T47D (cell line): ENCODE measurements at regions not wholly inside any gene's neighbourhood (a gene's known extent, or its start where the extent isn't known, plus 50 kb on each side); places are given as distances from the start of the nearest gene placed in this dataset.
"Not testable (repeated sequence)": the region's sequence is repeated elsewhere in the genome, so short reads cannot be mapped to it uniquely, and the experiment has no call there.

ENCODE experiments used
- DNase-seq, 2 experiments: peaks; one replicate each; pipeline versions ENCODE4 v3.0.0 to v3.0.0-alpha.2; 2011 to 2012; ENCODE audit warnings: low read depth in 1 of 2, low spot score in 1 of 2
- JUND ChIP-seq: IDR thresholded peaks from 2 replicates; pipeline ENCODE4 v1.6.1; 2012; ENCODE audit warnings: low read depth
- in situ Hi-C: cut with HindIII; loops from 2 replicates; pipeline ENCODE4 v1.10.0; 2016; ENCODE audit warnings: low sequenced_read_pairs, low pct_unique_long_range_greater_than_20kb

DNA sequence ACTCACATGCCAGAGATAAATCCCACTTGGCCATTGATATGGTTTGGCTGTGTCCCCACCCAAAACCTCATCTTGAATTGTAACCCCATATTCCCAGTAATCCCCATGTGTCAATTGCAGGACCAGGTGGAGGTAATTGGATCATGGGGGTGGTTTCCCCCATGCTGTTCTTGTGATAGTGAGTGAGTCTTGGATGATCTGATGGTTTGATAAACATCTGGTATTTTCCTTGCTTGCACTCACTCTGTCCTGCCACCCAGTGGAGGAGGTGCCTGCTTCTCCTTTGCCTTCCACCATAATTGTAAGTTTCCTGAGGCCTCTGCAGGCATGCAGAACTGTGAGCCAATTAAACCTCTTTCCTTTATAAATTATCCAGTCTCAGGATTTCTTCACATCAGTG lies 50.4 kb upstream of the B3GAT2 start:
- DNase-seq, in situ Hi-C loops: not testable (repeated sequence)

DNA sequence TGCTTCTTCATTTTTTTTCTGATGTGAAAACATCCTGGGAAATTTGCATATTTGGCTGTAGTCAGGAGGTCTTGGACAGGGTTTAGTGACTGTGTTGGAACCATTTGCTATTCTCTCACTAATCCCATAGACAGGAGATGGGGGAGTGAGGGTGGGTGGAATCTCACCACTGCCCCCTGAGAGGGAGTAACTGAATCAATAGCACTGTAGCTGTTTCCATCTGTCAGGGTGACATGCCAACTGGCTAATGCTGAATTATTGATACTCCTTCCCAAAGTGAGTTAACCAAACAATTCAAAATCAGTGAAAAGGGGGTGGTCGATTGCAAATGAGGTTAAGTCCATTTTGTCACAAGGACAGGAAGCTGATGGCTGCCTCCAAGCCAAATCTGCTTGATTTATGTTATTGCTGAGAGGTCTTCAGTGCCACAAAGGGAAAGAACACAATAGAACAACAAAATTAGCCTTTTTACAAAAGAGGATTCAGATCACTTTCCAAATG lies 55.1 kb upstream of the B3GAT2 start:
- in situ Hi-C loops: no loop called here

DNA sequence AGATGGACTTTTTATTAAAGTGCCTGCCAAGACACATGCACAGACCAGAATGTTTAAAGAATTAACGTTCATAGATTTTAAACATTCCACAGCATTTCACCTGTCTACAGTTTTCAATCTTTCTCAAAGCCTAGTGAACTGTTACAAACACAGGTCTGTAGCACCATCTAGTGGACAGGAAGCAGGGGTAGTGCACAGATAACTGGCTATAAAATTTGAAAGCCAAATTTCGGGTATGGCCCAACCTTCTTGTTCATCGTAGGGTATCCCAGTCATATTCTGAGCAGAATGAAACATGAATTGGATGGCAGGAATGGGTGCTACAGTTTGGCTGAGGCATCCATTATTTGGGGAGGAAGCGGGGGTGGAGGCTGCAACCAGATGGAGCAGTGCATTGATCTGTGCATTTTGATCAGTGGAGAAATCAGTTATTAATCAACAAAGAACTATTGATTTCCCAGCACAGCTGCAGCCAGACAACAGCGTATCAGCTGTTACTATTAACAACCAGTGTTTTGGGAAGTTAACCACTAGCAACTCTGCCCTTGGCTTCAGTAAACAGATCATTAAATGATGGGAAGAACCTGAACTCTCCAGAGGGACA lies 56.1 kb upstream of the B3GAT2 start:
- in situ Hi-C loops: no loop called here
- DNase-seq: peak; percentile 42 to 81
- no peak for TF ChIP-seq JUND

More for the DNA sequence above, 55.1 kb upstream of the B3GAT2 start:
- DNase-seq: no peak
- TF ChIP-seq JUND: no peak

DNA sequence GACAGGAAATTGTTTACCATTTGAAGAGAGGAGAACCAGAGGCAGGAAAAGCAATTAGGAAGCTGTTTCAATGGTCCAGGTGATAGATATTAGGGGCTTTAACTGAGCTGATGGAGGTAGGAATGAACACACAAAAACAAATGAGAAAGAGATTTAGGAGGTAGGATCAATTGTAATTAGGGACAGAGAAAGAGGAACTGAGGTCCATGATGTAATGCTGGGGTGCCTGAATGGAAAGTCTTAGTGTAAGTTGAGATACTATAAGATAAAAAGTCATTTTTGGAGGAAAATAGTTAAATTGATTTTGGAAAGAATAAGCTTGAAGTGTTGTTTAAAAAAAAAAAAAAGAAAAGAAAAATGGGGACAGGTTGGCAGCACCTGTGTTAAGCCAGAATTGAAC lies 58.5 kb upstream of the B3GAT2 start:
- no peak for TF ChIP-seq JUND
- in situ Hi-C loops: no loop called here
- no peak for DNase-seq

DNA sequence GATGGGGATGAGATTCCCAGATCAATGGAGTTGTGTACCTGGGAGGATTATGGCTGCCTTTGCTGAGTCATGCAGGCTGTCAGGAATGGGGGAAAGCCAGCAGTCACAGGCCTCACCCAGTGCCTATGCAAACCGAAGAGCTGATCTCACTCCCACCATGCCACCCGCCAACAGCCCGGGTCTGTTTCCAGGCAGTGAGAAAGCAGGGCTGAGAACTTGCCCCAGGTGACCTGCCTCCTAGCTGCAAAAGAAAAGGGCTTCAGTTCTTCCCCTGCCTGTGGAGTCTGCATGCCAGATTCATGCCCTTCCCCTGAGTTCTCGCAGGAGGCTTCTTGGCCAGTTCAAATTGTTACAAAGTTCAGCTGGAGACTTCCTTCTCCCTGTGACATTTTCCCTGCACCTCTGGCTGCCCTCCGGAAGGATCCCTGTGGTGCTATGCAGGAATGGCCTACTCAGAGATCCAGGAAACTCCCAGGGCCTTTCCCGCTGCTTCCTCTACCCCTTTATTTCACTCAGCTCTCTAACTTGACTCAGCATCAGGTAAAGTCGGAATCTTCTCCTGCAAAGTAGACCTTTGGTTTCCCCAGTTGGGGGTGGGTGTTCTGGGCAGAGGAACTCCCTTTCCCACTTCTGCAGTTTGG lies 71.5 kb upstream of the B3GAT2 start:
- no peak for DNase-seq
- in situ Hi-C loops: no loop called here
- TF ChIP-seq JUND: no peak

DNA sequence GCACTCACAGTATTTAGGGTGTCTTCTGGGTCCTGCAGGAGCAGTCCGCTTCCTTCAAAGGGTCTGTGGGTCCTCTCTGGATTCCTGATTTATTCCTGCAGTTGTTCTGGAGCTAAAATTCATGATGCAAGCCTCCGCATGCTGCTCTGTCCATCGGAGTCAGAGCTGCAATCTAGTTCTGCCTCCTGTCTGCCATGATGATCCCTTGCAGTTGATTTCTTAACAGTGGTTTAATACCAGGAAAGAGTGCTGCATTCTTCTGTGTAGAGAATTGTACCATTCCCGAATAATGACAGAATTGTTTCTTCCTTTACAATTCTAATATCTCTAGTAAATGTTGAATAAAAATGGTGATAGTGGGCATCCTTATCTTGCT lies 72.0 kb upstream of the B3GAT2 start:
- no peak for TF ChIP-seq JUND
- in situ Hi-C loops: no loop called here
- DNase-seq: no peak

DNA sequence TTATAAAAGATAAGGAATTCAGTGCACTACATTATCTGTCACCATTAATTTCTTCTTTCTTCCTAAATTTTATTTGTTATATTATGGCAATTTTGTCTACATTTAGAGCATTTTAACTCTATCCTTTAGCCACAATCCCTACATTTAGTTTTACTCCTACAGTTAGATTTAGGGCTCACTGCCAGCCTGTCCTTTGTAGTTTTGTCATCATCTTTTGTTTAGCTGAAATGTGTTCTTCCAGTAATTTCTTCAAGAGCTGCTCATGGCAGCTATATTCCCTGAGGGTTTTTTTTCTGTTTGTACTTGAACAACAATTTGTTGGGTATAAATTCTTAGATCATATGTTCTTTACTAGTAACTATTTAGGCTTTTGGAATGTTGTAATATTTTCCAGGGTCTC lies 72.7 kb upstream of the B3GAT2 start:
- no peak for TF ChIP-seq JUND
- DNase-seq: peak in 1 of 2 experiments; percentile 4
- in situ Hi-C loops: no loop called here

DNA sequence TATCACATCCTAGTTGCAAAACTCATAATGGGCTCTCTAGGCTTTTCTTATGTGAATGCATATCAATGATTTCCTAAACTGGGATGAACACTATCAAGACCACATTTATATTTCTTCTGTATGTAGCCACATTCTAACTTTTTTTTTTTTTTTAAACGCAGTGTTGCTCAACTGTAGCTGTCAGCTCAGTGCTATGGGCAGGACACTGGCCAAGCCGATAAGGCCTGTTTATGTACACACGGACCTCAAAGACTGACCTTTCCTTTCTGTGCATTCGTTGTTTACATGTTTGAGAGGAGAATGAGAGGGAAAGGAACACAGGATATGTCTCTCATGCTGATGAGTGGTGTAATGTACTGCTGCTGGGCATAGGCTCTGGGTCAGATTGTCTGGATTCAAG lies 75.1 kb upstream of the B3GAT2 start:
- no peak for DNase-seq
- TF ChIP-seq JUND: no peak
- in situ Hi-C loops: no loop called here

DNA sequence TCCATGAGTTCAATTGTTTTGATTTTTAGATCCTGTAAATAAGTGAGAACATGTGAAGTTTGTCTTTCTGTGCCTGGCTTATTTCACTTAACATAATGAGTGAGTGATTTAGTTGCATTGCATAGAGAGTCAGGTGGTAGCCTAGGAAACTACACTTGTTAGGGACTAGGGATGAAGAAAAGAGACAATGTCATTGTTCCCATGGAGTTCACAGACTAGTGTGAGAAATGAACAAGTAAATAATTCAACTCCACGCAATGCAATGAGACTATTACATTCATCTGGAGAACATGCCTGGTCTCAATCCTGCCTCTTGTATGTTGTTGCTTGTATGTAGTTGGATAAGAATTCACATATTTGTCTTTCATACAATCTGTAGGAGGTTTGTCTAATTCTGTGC lies 76.3 kb upstream of the B3GAT2 start:
- in situ Hi-C loops: no loop called here
- no peak for DNase-seq
- TF ChIP-seq JUND: no peak

DNA sequence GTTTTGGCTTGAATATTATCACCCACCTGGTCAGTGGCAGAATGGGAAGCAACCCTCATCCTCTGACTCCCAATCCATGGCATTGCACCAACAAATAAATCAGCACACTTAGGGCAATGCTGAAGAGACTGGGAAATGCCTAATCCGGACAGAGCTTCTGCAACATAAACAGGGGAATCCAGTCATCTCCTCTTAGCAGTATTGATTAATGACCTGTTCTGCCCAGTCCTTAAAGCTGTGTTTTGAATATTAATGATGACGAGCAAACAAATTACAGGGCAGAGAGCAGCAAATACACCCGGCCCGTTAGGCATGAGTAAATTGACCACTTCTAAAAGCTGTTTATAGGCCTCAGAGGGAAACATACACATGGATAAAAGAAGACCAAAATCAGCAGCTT lies 77.0 kb upstream of the B3GAT2 start:
- in situ Hi-C loops: no loop called here
- no peak for TF ChIP-seq JUND
- no peak for DNase-seq

DNA sequence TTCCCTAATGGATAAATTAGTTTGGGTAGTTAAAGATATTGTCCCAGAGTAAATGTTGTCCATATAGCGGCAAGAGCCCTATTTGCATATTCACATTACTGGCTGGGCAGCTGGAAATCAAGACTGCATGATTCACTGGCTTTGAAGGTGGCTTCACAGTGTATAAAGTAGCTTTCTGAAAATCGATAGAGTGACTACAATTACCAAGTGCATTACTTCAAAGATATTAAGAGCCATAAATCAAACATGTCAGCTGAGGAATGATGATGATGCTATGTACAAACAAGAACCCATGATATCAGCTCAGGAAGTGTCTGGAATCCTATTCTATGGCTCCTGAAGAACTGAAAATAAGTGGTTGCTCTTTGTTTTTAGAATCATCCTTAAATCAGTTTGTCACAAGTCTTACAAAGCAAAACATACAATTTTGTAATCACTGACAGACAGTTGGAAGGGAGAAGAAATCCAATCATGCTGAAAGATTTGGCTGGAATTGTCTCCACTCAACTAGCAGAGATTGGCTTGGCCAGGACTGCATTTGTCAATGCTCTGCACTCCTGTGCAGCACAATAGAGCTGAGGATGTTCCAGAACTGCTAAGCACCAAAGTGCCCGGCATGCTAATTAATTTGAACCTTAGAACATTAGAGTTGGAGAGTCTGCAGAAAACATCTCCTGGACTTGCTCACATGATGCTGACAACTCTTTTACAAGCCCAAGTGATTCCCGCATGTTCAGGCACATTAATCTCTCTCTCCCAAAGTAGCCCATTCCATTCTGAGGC lies 77.9 kb upstream of the B3GAT2 start:
- DNase-seq: no peak
- in situ Hi-C loops: no loop called here
- no peak for TF ChIP-seq JUND

DNA sequence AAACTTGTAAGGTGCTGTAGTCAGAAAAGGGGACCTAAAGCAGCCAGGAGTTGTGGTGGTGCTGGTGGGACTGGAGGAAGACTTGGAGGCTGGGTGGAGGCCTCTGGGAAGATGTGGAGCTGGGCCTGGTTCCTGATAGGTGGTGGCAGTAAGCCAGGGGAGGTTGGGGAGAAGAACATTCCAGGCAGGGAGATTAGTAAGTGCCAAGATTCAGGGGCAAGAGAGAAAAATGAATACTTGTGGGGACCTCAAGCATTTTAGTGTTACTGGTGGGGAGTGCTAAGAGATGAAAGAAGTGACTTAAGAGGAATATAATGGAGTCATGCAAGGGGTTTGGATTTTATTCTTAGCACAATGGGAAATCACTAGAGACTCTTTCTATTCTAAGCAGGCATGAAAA lies 79.0 kb upstream of the B3GAT2 start:
- no peak for TF ChIP-seq JUND
- DNase-seq: no peak
- in situ Hi-C loops: no loop called here

DNA sequence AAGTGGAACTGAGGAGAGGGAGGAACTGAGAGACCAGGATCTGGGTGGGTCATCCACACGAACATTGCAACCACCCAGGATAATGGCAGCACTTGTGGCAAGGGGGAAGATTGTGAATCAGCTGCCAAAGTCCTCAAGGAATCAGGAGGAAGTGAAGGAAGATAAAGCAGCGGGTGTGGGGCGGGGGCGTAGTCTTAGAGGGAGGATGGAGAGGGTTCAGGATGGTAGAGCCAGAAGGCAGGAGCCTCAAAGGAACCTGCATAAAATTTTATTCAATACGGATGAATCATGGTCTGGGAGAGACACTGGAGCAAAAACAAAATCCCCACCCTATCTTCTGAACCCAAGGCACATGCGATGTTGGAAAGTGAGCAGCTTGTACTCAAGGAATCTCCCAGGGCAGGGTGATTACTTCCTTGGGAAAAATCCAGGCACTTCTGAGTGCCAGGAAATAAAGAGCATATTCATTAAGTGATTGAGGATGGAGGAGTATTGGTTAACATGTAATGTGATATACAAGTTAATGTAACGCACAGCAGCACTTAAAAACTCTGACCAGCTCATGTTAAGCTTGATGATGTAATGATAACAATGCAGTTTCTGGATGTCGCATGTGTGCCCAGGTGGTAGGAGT lies 82.0 kb upstream of the B3GAT2 start:
- no peak for DNase-seq
- TF ChIP-seq JUND: no peak
- in situ Hi-C loops: no loop called here
